ENCODE measurements at regions not wholly inside any gene's neighbourhood (a gene's known extent, or its start where the extent isn't known, plus 50 kb on each side); places are given as distances from the start of the nearest gene placed in this dataset.

DNA sequence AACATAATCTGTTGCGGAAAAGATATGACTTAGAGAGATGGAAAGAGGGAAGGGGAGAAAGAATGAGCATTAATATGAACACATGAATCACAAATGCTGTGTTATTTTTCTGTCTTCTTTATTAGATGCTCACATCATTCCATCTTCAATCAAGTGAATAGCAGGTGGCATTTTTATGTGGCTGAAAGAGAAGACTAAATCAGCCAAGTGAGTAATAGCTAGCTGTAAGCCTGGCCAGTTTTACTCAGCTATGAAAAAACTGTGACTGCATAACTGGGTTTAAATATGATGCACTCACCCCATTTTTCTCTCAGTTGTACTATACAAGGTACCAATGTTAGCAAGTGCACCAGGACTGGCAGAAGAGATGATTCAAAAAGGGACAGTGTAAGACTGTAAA, 571.1 kb downstream of the JRKL start:
- intact Hi-C loops (cut with micrococcal nuclease): no loop called here
- H3K36me3 ChIP-seq (ENCODE audit: low read depth, low read length): no peaks in the 10 kb centered on the region
- DNase-seq: no peak
- no peaks in the 10 kb centered on the region for H4K20me1 ChIP-seq (ENCODE audit: low read length)
- no peak overlapping the region for H3K4me3 ChIP-seq (ENCODE audit: low read length)
- BruUV-seq (replicated peaks): no TSS peak
- H3K9me2 ChIP-seq (replicated peaks; ENCODE audit: low read length): no peaks in the 10 kb centered on the region
- no peaks in the 10 kb centered on the region for H3K79me2 ChIP-seq (ENCODE audit: low read length)
- H3K27ac ChIP-seq (ENCODE audit: low read length): no peak overlapping the region
- H2AFZ ChIP-seq (ENCODE audit: low read length): no peak overlapping the region
- no peak for ATAC-seq
- H3K9ac ChIP-seq (ENCODE audit: low read length): no peak overlapping the region
- no peaks in the 10 kb centered on the region for H3K4me1 ChIP-seq (ENCODE audit: insufficient read depth, low read length)
- ChIA-PET CTCF (no interaction called here), POLR2A (ENCODE audit: unreplicated experiment) (no interaction called here)
- peaks cover 28% of the 10 kb centered on the region; the same call in 1 of the 2 replicates for H3K27me3 ChIP-seq (ENCODE audit: low read length)
- H3K4me2 ChIP-seq (ENCODE audit: low read length): no peak overlapping the region
- no peak for TF ChIP-seq EZH2phosphoT487 (IDR thresholded peaks at IDR 0.05; ENCODE audit: borderline replicate concordance, low read length)
- TF ChIP-seq, protein P1, sequence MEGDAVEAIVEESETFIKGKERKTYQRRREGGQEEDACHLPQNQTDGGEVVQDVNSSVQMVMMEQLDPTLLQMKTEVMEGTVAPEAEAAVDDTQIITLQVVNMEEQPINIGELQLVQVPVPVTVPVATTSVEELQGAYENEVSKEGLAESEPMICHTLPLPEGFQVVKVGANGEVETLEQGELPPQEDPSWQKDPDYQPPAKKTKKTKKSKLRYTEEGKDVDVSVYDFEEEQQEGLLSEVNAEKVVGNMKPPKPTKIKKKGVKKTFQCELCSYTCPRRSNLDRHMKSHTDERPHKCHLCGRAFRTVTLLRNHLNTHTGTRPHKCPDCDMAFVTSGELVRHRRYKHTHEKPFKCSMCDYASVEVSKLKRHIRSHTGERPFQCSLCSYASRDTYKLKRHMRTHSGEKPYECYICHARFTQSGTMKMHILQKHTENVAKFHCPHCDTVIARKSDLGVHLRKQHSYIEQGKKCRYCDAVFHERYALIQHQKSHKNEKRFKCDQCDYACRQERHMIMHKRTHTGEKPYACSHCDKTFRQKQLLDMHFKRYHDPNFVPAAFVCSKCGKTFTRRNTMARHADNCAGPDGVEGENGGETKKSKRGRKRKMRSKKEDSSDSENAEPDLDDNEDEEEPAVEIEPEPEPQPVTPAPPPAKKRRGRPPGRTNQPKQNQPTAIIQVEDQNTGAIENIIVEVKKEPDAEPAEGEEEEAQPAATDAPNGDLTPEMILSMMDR (conservative IDR thresholded peaks at IDR 0.05; ENCODE audit: low read depth, low read length): no peak
- no peak for TF ChIP-seq EZH2 (IDR thresholded peaks at IDR 0.05; ENCODE audit: low read length, unreplicated experiment)
- no peaks in the 10 kb centered on the region for H3K9me3 ChIP-seq (ENCODE audit: low read length)
- H3F3A ChIP-seq (ENCODE audit: low read length, unreplicated experiment): no peaks in the 10 kb centered on the region

DNA sequence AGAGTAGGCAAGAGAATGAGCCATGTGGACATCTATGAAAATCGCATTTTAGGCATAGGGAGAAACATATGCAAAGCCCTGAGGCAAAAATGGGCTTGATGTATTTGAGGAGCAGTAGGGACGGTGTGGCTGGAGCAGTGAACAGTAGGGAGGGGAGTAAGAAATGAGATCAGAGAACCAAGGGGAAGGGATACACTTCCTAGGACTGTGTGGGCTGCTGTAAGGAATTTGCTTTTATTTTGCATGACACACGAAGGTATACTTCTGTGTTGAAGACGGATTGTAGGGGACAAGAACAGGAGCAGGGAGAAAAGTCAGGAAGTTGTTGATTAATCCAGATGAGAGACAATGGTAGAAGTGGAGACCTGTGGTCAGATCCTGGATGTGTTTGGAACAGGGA, 572.1 kb downstream of the JRKL start:
- no peaks in the 10 kb centered on the region for H3K9me3 ChIP-seq (ENCODE audit: low read length)
- intact Hi-C loops (cut with micrococcal nuclease): no loop called here

DNA sequence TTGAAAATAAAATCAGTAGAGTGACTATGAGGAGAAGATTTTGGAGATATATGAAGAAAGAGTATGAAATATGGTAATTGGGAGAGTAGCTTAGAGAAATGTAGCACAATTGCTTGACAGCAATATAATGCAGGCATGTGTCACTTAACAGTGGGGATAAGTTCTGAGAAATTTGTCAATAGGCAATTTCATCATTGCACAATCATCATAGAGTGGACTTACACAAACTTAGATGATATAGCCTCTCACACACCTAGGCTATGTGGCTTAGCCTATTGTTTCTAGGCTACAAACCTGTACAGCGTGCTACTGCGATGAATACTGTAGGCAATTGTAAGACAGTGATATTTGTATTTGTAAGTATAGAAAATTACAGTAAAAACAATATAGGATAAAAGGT, 573.6 kb downstream of the JRKL start:
- H3K4me2 ChIP-seq (ENCODE audit: low read length): no peak overlapping the region
- H3K4me1 ChIP-seq (ENCODE audit: insufficient read depth, low read length): no peaks in the 10 kb centered on the region
- BruUV-seq (replicated peaks): no TSS peak
- H3K27ac ChIP-seq (ENCODE audit: low read length): no peak overlapping the region
- no peaks in the 10 kb centered on the region for H4K20me1 ChIP-seq (ENCODE audit: low read length)
- POLR2A ChIA-PET (ENCODE audit: unreplicated experiment): no interaction called here
- H3K9me2 ChIP-seq (replicated peaks; ENCODE audit: low read length): no peaks in the 10 kb centered on the region
- CTCF ChIA-PET: no interaction called here
- no peaks in the 10 kb centered on the region for H3F3A ChIP-seq (ENCODE audit: low read length, unreplicated experiment)
- ATAC-seq (no peak), DNase-seq (no peak)
- no peaks in the 10 kb centered on the region for H3K79me2 ChIP-seq (ENCODE audit: low read length)
- H3K9me3 ChIP-seq (ENCODE audit: low read length): no peaks in the 10 kb centered on the region
- no peak overlapping the region for H3K4me3 ChIP-seq (ENCODE audit: low read length)
- no peaks in the 10 kb centered on the region for H3K36me3 ChIP-seq (ENCODE audit: low read depth, low read length)
- no peak overlapping the region for H2AFZ ChIP-seq (ENCODE audit: low read length)
- intact Hi-C loops (cut with micrococcal nuclease): no loop called here
- H3K27me3 ChIP-seq (ENCODE audit: low read length): peaks cover 17% of the 10 kb centered on the region; the same call in 1 of the 2 replicates
- TF ChIP-seq, protein P1 (conservative IDR thresholded peaks at IDR 0.05; ENCODE audit: low read depth, low read length): no peak
- TF ChIP-seq EZH2 (IDR thresholded peaks at IDR 0.05; ENCODE audit: low read length, unreplicated experiment) (no peak), EZH2phosphoT487 (IDR thresholded peaks at IDR 0.05; ENCODE audit: borderline replicate concordance, low read length) (no peak)
- H3K9ac ChIP-seq (ENCODE audit: low read length): no peak overlapping the region

More for the DNA sequence above, 572.1 kb downstream of the JRKL start:
- TF ChIP-seq, protein P1 (conservative IDR thresholded peaks at IDR 0.05; ENCODE audit: low read depth, low read length): no peak
- TF ChIP-seq EZH2 (IDR thresholded peaks at IDR 0.05; ENCODE audit: low read length, unreplicated experiment) (no peak), EZH2phosphoT487 (IDR thresholded peaks at IDR 0.05; ENCODE audit: borderline replicate concordance, low read length) (no peak)
- H3K4me2 ChIP-seq (ENCODE audit: low read length): no peak overlapping the region
- H3K4me3 ChIP-seq (ENCODE audit: low read length): no peak overlapping the region
- H3K27ac ChIP-seq (ENCODE audit: low read length): no peak overlapping the region
- no peaks in the 10 kb centered on the region for H3K79me2 ChIP-seq (ENCODE audit: low read length)
- peaks cover 21% of the 10 kb centered on the region; the same call in 1 of the 2 replicates for H3K27me3 ChIP-seq (ENCODE audit: low read length)
- no peaks in the 10 kb centered on the region for H3K9me2 ChIP-seq (replicated peaks; ENCODE audit: low read length)
- DNase-seq: no peak
- H4K20me1 ChIP-seq (ENCODE audit: low read length): no peaks in the 10 kb centered on the region
- no peaks in the 10 kb centered on the region for H3K4me1 ChIP-seq (ENCODE audit: insufficient read depth, low read length)
- no peak overlapping the region for H3K9ac ChIP-seq (ENCODE audit: low read length)
- H3K36me3 ChIP-seq (ENCODE audit: low read depth, low read length): no peaks in the 10 kb centered on the region
- H3F3A ChIP-seq (ENCODE audit: low read length, unreplicated experiment): no peaks in the 10 kb centered on the region
- ChIA-PET POLR2A (ENCODE audit: unreplicated experiment) (no interaction called here), CTCF (no interaction called here)
- no peak overlapping the region for H2AFZ ChIP-seq (ENCODE audit: low read length)
- no TSS peak for BruUV-seq (replicated peaks)
- ATAC-seq: no peak
